Neural crest cell (in vitro differentiated cells): ENCODE measurements at regions not wholly inside any gene's neighbourhood (a gene's known extent, or its start where the extent isn't known, plus 50 kb on each side); places are given as distances from the start of the nearest gene placed in this dataset.

Experiments
- DNase-seq: peaks from one replicate; pipeline ENCODE4 v3.0.0; 2021; ENCODE audit warnings: low read depth, mixed read lengths, low spot score
- H3K27ac Mint-ChIP-seq: one replicate; pipeline ENCODE4 v1.8.0; 2021; ENCODE audit warnings: mild to moderate bottlenecking, mixed read lengths; ENCODE audit not compliant: unreplicated experiment
- H3K27me3 Mint-ChIP-seq: 2 replicates; pipeline ENCODE4 v1.8.0; 2021; ENCODE audit warnings: low read depth, mild to moderate bottlenecking, mixed read lengths
- H3K36me3 Mint-ChIP-seq: 2 replicates; pipeline ENCODE4 v1.8.0; 2021; ENCODE audit warnings: low read depth, mild to moderate bottlenecking, mixed read lengths
- H3K4me1 Mint-ChIP-seq: 2 replicates; pipeline ENCODE4 v1.8.0; 2021; ENCODE audit warnings: mixed read lengths
- H3K4me3 Mint-ChIP-seq: one replicate; pipeline ENCODE4 v1.8.0; 2021; ENCODE audit warnings: mild to moderate bottlenecking, mixed read lengths
- H3K9me3 Mint-ChIP-seq: 2 replicates; pipeline ENCODE4 v1.8.0; 2021; ENCODE audit warnings: mixed read lengths
- CTCF ChIP-seq: fragments of 200-600 bp; sonication (generic); conservative IDR thresholded peaks from 2 replicates; pipeline ENCODE4 v1.5.0; 2021; ENCODE audit warnings: antibody characterized with exemption, mild to moderate bottlenecking

DNA sequence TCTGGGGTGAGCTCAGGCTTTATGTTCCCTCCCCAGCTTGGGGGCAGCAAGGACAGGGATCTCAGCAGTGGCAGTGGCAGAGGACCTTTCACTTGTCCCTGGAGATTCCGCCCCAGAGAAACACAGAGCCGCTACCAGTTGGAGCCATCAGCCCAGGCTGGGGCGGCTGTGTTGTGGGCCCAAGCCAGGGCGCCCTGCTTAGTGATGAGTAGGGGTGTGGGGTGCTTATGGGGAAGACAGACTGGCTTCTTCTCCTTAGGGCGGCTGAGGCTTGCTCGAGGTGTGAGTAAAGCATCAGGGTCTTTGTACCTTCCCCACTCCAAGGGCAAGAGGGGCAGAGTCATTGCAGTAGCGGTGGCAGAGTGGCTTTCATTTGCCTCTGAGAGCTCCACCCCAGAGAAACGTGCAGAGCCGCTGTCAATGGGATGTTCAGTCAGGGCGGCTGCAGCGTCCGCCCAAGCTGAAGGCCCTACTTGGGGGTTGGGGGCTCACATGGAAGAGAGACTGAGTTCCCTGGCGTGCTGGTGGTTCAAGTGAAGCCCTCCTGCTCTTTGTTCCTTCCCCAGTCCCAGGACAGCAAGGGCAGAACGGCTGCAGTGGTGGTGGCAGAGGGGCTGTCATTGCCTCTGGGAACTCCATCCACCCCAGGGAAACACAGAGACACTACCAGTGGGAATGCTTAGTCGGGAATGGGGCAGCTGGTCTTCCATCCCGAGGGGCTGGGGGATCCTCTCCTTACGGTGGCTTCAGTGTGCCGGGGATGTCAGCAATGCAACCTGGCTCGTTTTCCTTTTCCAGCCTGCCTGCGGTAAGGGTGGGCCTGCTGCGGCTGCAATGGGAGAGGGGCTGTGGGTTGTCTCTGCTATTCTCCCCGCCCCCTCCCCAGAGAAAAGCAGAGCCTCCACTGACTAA is 2142.5 kb upstream of the TENM3 start:
- H3K27ac Mint-ChIP-seq: no peak overlapping the region
- H3K36me3 Mint-ChIP-seq: no peaks in the 10 kb centered on the region
- no peak for DNase-seq
- no peaks in the 10 kb centered on the region for H3K4me1 Mint-ChIP-seq
- no peak for TF ChIP-seq CTCF
- no peaks in the 10 kb centered on the region for H3K27me3 Mint-ChIP-seq
- peaks cover 7% of the 10 kb centered on the region for H3K9me3 Mint-ChIP-seq
- no peak overlapping the region for H3K4me3 Mint-ChIP-seq

GRCh38 chr4:180101348-180102083 is 2141.7 kb upstream of the TENM3 start:
- Mint-ChIP-seq H3K27ac (no peak overlapping the region), H3K9me3 (peaks cover 7% of the 10 kb centered on the region), H3K4me3 (no peak overlapping the region), H3K4me1 (no peaks in the 10 kb centered on the region), H3K36me3 (no peaks in the 10 kb centered on the region), H3K27me3 (no peaks in the 10 kb centered on the region)
- no peak for TF ChIP-seq CTCF
- no peak for DNase-seq

DNA sequence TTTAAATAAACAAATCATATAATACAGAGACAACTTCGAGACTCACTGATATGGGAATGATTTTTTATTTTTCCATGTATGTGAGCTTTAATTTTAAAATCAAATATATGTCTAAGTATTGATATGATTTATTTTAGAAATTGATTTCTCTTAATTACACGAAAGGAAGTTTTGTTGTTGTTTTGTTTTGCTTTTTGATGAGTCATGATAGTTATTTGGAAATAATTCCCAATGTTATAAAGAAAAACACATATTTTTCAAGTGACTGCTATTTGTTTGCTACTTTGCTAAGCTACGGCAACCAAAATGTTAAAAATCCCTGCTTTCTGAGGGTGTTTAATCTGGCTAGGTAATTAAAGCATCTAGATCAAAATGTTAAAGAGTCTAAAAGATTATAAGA is 2139.4 kb upstream of the TENM3 start:
- no peak for DNase-seq
- H3K27ac Mint-ChIP-seq: no peak overlapping the region
- no peaks in the 10 kb centered on the region for H3K27me3 Mint-ChIP-seq
- no peaks in the 10 kb centered on the region for H3K36me3 Mint-ChIP-seq
- H3K4me1 Mint-ChIP-seq: no peaks in the 10 kb centered on the region
- TF ChIP-seq CTCF: no peak
- no peak overlapping the region for H3K4me3 Mint-ChIP-seq
- peaks cover 2% of the 10 kb centered on the region for H3K9me3 Mint-ChIP-seq

- peaks cover 2% of the 10 kb centered on the region for H3K9me3 Mint-ChIP-seq
Measured at GRCh38 chr4:180105362-180105761, 2137.8 kb upstream of the TENM3 start.

GRCh38 chr4:180106122-180106521 is 2137.1 kb upstream of the TENM3 start:
- Mint-ChIP-seq H3K36me3 (no peaks in the 10 kb centered on the region), H3K27ac (no peak overlapping the region), H3K27me3 (no peaks in the 10 kb centered on the region), H3K9me3 (peaks cover 2% of the 10 kb centered on the region), H3K4me1 (no peaks in the 10 kb centered on the region), H3K4me3 (no peak overlapping the region)
- DNase-seq: no peak
- TF ChIP-seq CTCF: no peak

More at GRCh38 chr4:180105362-180105761, 2137.8 kb upstream of the TENM3 start:
- no peak for TF ChIP-seq CTCF
- Mint-ChIP-seq H3K27me3 (no peaks in the 10 kb centered on the region), H3K4me1 (no peaks in the 10 kb centered on the region), H3K27ac (no peak overlapping the region), H3K4me3 (no peak overlapping the region), H3K36me3 (no peaks in the 10 kb centered on the region)
- no peak for DNase-seq
